Gastroesophageal sphincter (tissue), 4 donors: ENCODE measurements at regions not wholly inside any gene's neighbourhood (a gene's known extent, or its start where the extent isn't known, plus 50 kb on each side); places are given as distances from the start of the nearest gene placed in this dataset.

ENCODE experiments used
- ATAC-seq: fragments of 150-250 bp; one replicate; pipeline ENCODE4 v1.9.1; 2016; ENCODE audit warnings: mild to moderate bottlenecking, moderate library complexity
- H3K27ac ChIP-seq, 4 donors: fragments of 200-600 bp; sonication (generic) in 3 of 4; 1 replicate in 3 of 4; 2 replicates in 1 of 4; pipeline ENCODE4 v1.5.1; 2016 to 2019
- H3K27me3 ChIP-seq: fragments of 200-600 bp; sonication (generic); one replicate; pipeline ENCODE4 v1.5.1; 2019
- H3K36me3 ChIP-seq, 2 donors: fragments of 200-600 bp; sonication (generic); one replicate each; pipeline ENCODE4 v1.5.1; 2019; ENCODE audit warnings: control low read depth in 1 of 2
- H3K4me1 ChIP-seq, 3 donors: fragments of 200-600 bp; sonication (generic); 1 replicate in 2 of 3; 2 replicates in 1 of 3; pipeline ENCODE4 v1.5.1; 2016 to 2019; ENCODE audit warnings: control low read depth in 2 of 3
- H3K4me3 ChIP-seq, 2 donors: fragments of 200-600 bp; sonication (generic); one replicate each; pipeline ENCODE4 v1.5.1; 2019; ENCODE audit warnings: mild to moderate bottlenecking in 1 of 2, moderate library complexity in 1 of 2
- H3K9me3 ChIP-seq, 3 donors: fragments of 200-600 bp; sonication (generic); one replicate each; pipeline ENCODE4 v1.5.1; 2017 to 2019; ENCODE audit warnings: control low read depth in 2 of 3
- CTCF ChIP-seq, 4 experiments: fragments of 200-600 bp in 2 of 4; fragments of 450-650 bp in 2 of 4; sonication (generic) in 1 of 4; IDR thresholded peaks; one replicate each; pipeline ENCODE4 v1.5.1; 2017 to 2019; ENCODE audit warnings: antibody characterized with exemption in 4 of 4, mild to moderate bottlenecking in 2 of 4, moderate library complexity in 2 of 4
- EP300 ChIP-seq: sonication (generic); formaldehyde crosslinking; IDR thresholded peaks from one replicate; pipeline ENCODE4 v1.6.1; 2017; ENCODE audit warnings: antibody characterized with exemption, mild to moderate bottlenecking
- POLR2A ChIP-seq, 2 donors: fragments of 450-650 bp; IDR thresholded peaks; one replicate each; pipeline ENCODE4 v1.6.1; 2017; ENCODE audit warnings: antibody characterized with exemption in 2 of 2, mild to moderate bottlenecking in 2 of 2, moderate library complexity in 1 of 2
- POLR2AphosphoS5 ChIP-seq: sonication (generic); formaldehyde crosslinking; IDR thresholded peaks from one replicate; pipeline ENCODE4 v1.6.1; 2017; ENCODE audit warnings: antibody characterized with exemption
- WGBS, 2 donors: methylation state at CpG; one replicate each; pipeline ENCODE4 v1.1.5; 2018; ENCODE audit warnings: low coverage in 1 of 2; 5-methylcytosine and 5-hydroxymethylcytosine counted together

GRCh38 chr4:84413480-84413879 is 85.6 kb downstream of the NKX6-1 start:
- H3K4me1 ChIP-seq, result peaks cover 0 to 40% (median 11%) of the 10 kb centered on the region in 3 donors
- TF ChIP-seq POLR2A (IDR thresholded peaks at IDR 0.05) (no peak), POLR2AphosphoS5 (no peak), EP300 (no peak), CTCF (IDR thresholded peaks at IDR 0.05) (no peak)
- ATAC-seq, result no peak
- no peak overlapping the region for H3K4me3 ChIP-seq
- no peaks in the 10 kb centered on the region for H3K27me3 ChIP-seq
- no peaks in the 10 kb centered on the region for H3K9me3 ChIP-seq
- no peaks in the 10 kb centered on the region for H3K36me3 ChIP-seq
- H3K27ac ChIP-seq, result no peak overlapping the region

GRCh38 chr4:84412062-84412461 is 87.0 kb downstream of the NKX6-1 start:
- no peak for ATAC-seq
- H3K27ac ChIP-seq, result no peak overlapping the region
- H3K36me3 ChIP-seq, result no peaks in the 10 kb centered on the region
- 82 to 100% methylated on average over 1 of the region's 1 CpG for WGBS, 2 donors
- H3K27me3 ChIP-seq, result no peaks in the 10 kb centered on the region
- no peak overlapping the region for H3K4me3 ChIP-seq
- TF ChIP-seq POLR2A (IDR thresholded peaks at IDR 0.05) (no peak), EP300 (no peak), CTCF (IDR thresholded peaks at IDR 0.05) (no peak), POLR2AphosphoS5 (no peak)
- H3K4me1 ChIP-seq, result peaks cover 0 to 46% (median 11%) of the 10 kb centered on the region in 3 donors
- H3K9me3 ChIP-seq, result no peaks in the 10 kb centered on the region

- H3K4me3 ChIP-seq, result no peak overlapping the region
- H3K4me1 ChIP-seq, result peaks cover 0 to 71% (median 11%) of the 10 kb centered on the region in 3 donors
- WGBS, 2 donors, result 80 to 81% methylated on average over 4 to 5 of the region's 6 CpGs
- H3K27ac ChIP-seq, result no peak overlapping the region
- H3K36me3 ChIP-seq, result no peaks in the 10 kb centered on the region
- H3K27me3 ChIP-seq, result no peaks in the 10 kb centered on the region
- H3K9me3 ChIP-seq, result no peaks in the 10 kb centered on the region
- no peak for ATAC-seq
- TF ChIP-seq POLR2A (IDR thresholded peaks at IDR 0.05) (no peak), CTCF (IDR thresholded peaks at IDR 0.05) (no peak), EP300 (no peak), POLR2AphosphoS5 (no peak)
Observed at GRCh38 chr4:84407554-84408407, 91.3 kb downstream of the NKX6-1 start.

- H3K36me3 ChIP-seq, result no peaks in the 10 kb centered on the region
- no peak overlapping the region for H3K4me3 ChIP-seq
- no peaks in the 10 kb centered on the region for H3K27me3 ChIP-seq
- ATAC-seq, result no peak
- H3K27ac ChIP-seq, result no peak overlapping the region
- TF ChIP-seq POLR2AphosphoS5 (no peak), CTCF (IDR thresholded peaks at IDR 0.05) (no peak), POLR2A (IDR thresholded peaks at IDR 0.05) (no peak), EP300 (no peak)
- peaks cover 0 to 50% (median 0%) of the 10 kb centered on the region in 3 donors for H3K4me1 ChIP-seq
- no peaks in the 10 kb centered on the region for H3K9me3 ChIP-seq
- WGBS, 2 donors, result 54 to 70% methylated on average over 4 of the region's 4 CpGs
Observed at GRCh38 chr4:84403656-84404055, 95.4 kb downstream of the NKX6-1 start.

- no peaks in the 10 kb centered on the region for H3K27me3 ChIP-seq
- no peak for TF ChIP-seq EP300
- TF ChIP-seq CTCF (IDR thresholded peaks at IDR 0.05), result no peak
- TF ChIP-seq POLR2A (IDR thresholded peaks at IDR 0.05), result no peak
- no peak for TF ChIP-seq POLR2AphosphoS5
- peaks cover 0 to 35% (median 0%) of the 10 kb centered on the region in 3 donors for H3K4me1 ChIP-seq
- H3K4me3 ChIP-seq, result no peak overlapping the region
- 26 to 40% methylated on average over 3 of the region's 3 CpGs for WGBS, 2 donors
- no peak overlapping the region for H3K27ac ChIP-seq
- H3K36me3 ChIP-seq, result no peaks in the 10 kb centered on the region
- H3K9me3 ChIP-seq, result no peaks in the 10 kb centered on the region
- ATAC-seq, result no peak
Observed at GRCh38 chr4:84401701-84402306, 97.3 kb downstream of the NKX6-1 start.
